HG03565 (cell line): ENCODE measurements at regions not wholly inside any gene's neighbourhood (a gene's known extent, or its start where the extent isn't known, plus 50 kb on each side); places are given as distances from the start of the nearest gene placed in this dataset.

Experiments
- ATAC-seq: cut with Tn5 transposase; IDR thresholded peaks from one replicate; pipeline ENCODE4 v1.9.1; 2021; ENCODE audit warnings: mild to moderate bottlenecking, moderate library complexity; ENCODE audit not compliant: unreplicated experiment

- no peak for ATAC-seq
Measured at GRCh38 chr1:106457368-106457767, 599.1 kb upstream of the PRMT6 start.

GRCh38 chr1:106458866-106459265 lies 597.6 kb upstream of the PRMT6 start:
- ATAC-seq = no peak

- ATAC-seq = no peak
Measured at GRCh38 chr1:106459418-106459817, 597.1 kb upstream of the PRMT6 start.

- ATAC-seq = no peak
Measured at GRCh38 chr1:106465666-106466065, 590.8 kb upstream of the PRMT6 start.

GRCh38 chr1:106480629-106481028 lies 575.8 kb upstream of the PRMT6 start:
- ATAC-seq = no peak

- ATAC-seq = no peak
Measured at GRCh38 chr1:106492880-106493279, 563.6 kb upstream of the PRMT6 start.

GRCh38 chr1:106494646-106495045 lies 561.8 kb upstream of the PRMT6 start:
- no peak for ATAC-seq

- no peak for ATAC-seq
Measured at GRCh38 chr1:106498238-106498637, 558.2 kb upstream of the PRMT6 start.

GRCh38 chr1:106502659-106503058 lies 553.8 kb upstream of the PRMT6 start:
- ATAC-seq = no peak

GRCh38 chr1:106515375-106515774 lies 541.1 kb upstream of the PRMT6 start:
- ATAC-seq = no peak

GRCh38 chr1:106517224-106517623 lies 539.2 kb upstream of the PRMT6 start:
- no peak for ATAC-seq

GRCh38 chr1:106523497-106523896 lies 533.0 kb upstream of the PRMT6 start:
- ATAC-seq = no peak

GRCh38 chr1:106524631-106525030 lies 531.8 kb upstream of the PRMT6 start:
- ATAC-seq = no peak

- ATAC-seq = no peak
Measured at GRCh38 chr1:106526650-106527049, 529.8 kb upstream of the PRMT6 start.

GRCh38 chr1:106534612-106535011 lies 521.9 kb upstream of the PRMT6 start:
- ATAC-seq = no peak

GRCh38 chr1:106536741-106537140 lies 519.7 kb upstream of the PRMT6 start:
- no peak for ATAC-seq

- no peak for ATAC-seq
Measured at GRCh38 chr1:106548726-106549125, 507.7 kb upstream of the PRMT6 start.

- ATAC-seq = no peak
Measured at GRCh38 chr1:106554294-106554693, 502.2 kb upstream of the PRMT6 start.

GRCh38 chr1:106555571-106555970 lies 500.9 kb upstream of the PRMT6 start:
- ATAC-seq = no peak

GRCh38 chr1:106564192-106564591 lies 492.3 kb upstream of the PRMT6 start:
- no peak for ATAC-seq

- no peak for ATAC-seq
Measured at GRCh38 chr1:106568201-106568974, 488.1 kb upstream of the PRMT6 start.

- no peak for ATAC-seq
Measured at GRCh38 chr1:106571109-106571508, 485.4 kb upstream of the PRMT6 start.

- ATAC-seq = no peak
Measured at GRCh38 chr1:106584107-106584506, 472.4 kb upstream of the PRMT6 start.
